ENCODE measurements at regions not wholly inside any gene's neighbourhood (a gene's known extent, or its start where the extent isn't known, plus 50 kb on each side); places are given as distances from the start of the nearest gene placed in this dataset.

GRCh38 chr2:152250421-152251100 is 75.0 kb upstream of the STAM2 start:
- intact Hi-C loops (cut with DNase I) = no loop called here
- H3K27me3 ChIP-seq = no peaks in the 10 kb centered on the region
- no peaks in the 10 kb centered on the region for H3K36me3 ChIP-seq
- peak; percentile 31 for DNase-seq (ENCODE audit: extremely low spot score)
- no peak overlapping the region for H3K4me3 ChIP-seq
- H3K9me3 ChIP-seq = no peaks in the 10 kb centered on the region
- H3K4me1 ChIP-seq = peaks cover 0 to 8% (median 6%) of the 10 kb centered on the region in 4 donors
- WGBS = 84% methylated on average over 3 of the region's 3 CpGs
- no peak overlapping the region for H3K27ac ChIP-seq (replicated peaks in 1 of 4)
- no peak for TF ChIP-seq POLR2A (IDR thresholded peaks at IDR 0.05; ENCODE audit: low read depth)
- TF ChIP-seq POLR2AphosphoS5 (IDR thresholded peaks at IDR 0.05) = no peak

GRCh38 chr2:152251211-152251610 is 75.6 kb upstream of the STAM2 start:
- no peaks in the 10 kb centered on the region for H3K36me3 ChIP-seq
- H3K4me1 ChIP-seq = peaks cover 0 to 5% (median 4%) of the 10 kb centered on the region in 4 donors
- no peak overlapping the region for H3K4me3 ChIP-seq
- no peak overlapping the region for H3K27ac ChIP-seq (replicated peaks in 1 of 4)
- WGBS = 35% methylated on average over 3 of the region's 3 CpGs
- H3K9me3 ChIP-seq = no peaks in the 10 kb centered on the region
- TF ChIP-seq POLR2AphosphoS5 (IDR thresholded peaks at IDR 0.05) = no peak
- no peak for TF ChIP-seq CTCF (IDR thresholded peaks at IDR 0.05)
- TF ChIP-seq POLR2A (IDR thresholded peaks at IDR 0.05; ENCODE audit: low read depth) = no peak
- H3K27me3 ChIP-seq = no peaks in the 10 kb centered on the region
- intact Hi-C loops (cut with DNase I) = no loop called here
- DNase-seq (ENCODE audit: extremely low spot score) = no peak

DNA sequence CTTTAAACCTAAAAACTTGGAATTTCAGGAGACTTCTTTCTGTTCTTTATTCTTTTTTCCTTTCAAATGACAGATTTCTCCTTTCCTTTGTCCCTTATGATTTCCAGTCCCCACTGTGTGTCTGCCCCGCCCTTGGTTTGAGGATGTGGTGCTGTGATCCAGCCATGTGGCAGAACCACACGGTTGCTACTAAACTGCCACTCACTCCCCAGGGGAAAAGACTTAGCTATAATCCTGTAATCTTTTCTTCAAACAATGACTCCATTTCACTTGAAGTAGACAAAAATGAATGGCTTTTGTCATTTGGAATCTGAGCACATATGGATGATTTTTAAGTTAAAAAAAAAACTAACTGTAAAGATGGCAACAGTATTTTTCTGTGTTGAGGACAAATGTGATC is 76.2 kb upstream of the STAM2 start:
- intact Hi-C loops (cut with DNase I) = no loop called here

DNA sequence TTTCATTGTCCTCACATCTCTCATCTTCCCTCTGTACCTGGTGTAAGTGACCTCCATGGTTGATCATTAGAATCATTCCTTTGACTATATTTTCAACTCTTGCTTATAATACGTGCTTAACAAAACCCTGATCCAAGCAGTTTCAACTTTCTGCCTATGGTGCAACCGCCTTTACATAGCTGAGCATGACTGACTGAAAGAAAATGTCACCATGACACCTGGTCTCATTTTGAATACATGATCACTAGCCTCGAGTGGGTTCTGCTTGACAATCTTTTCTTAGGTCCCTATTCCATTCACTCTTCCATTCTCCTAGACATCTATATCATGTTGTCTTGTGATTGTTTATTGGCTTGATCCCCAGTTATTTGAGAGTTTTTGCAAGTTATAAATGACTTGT is 78.9 kb upstream of the STAM2 start:
- H3K27me3 ChIP-seq = no peaks in the 10 kb centered on the region
- H3K27ac ChIP-seq (replicated peaks in 1 of 4) = no peak overlapping the region
- no peak overlapping the region for H3K4me3 ChIP-seq
- H3K36me3 ChIP-seq = no peaks in the 10 kb centered on the region
- H3K9me3 ChIP-seq = no peaks in the 10 kb centered on the region
- 88% methylated on average over 3 of the region's 3 CpGs for WGBS
- intact Hi-C loops (cut with DNase I) = no loop called here
- peak; percentile 55 for DNase-seq (ENCODE audit: extremely low spot score)
- TF ChIP-seq POLR2A (IDR thresholded peaks at IDR 0.05; ENCODE audit: low read depth) (no peak), CTCF (IDR thresholded peaks at IDR 0.05) (no peak), EP300 (IDR thresholded peaks at IDR 0.05) (no peak), POLR2AphosphoS5 (IDR thresholded peaks at IDR 0.05) (no peak)
- H3K4me1 ChIP-seq = no peaks in the 10 kb centered on the region

More for the DNA sequence above, 76.2 kb upstream of the STAM2 start:
- TF ChIP-seq EP300 (IDR thresholded peaks at IDR 0.05) = no peak
- TF ChIP-seq POLR2A (IDR thresholded peaks at IDR 0.05; ENCODE audit: low read depth) = no peak
- TF ChIP-seq CTCF (IDR thresholded peaks at IDR 0.05) = no peak
- no peak for TF ChIP-seq POLR2AphosphoS5 (IDR thresholded peaks at IDR 0.05)
- Histone ChIP-seq H3K4me1 (no peaks in the 10 kb centered on the region), H3K4me3 (no peak overlapping the region), H3K27me3 (no peaks in the 10 kb centered on the region), H3K36me3 (no peaks in the 10 kb centered on the region), H3K27ac (replicated peaks in 1 of 4) (no peak overlapping the region), H3K9me3 (no peaks in the 10 kb centered on the region)
- 80% methylated on average over 2 of the region's 2 CpGs for WGBS
- DNase-seq (ENCODE audit: extremely low spot score) = no peak

DNA sequence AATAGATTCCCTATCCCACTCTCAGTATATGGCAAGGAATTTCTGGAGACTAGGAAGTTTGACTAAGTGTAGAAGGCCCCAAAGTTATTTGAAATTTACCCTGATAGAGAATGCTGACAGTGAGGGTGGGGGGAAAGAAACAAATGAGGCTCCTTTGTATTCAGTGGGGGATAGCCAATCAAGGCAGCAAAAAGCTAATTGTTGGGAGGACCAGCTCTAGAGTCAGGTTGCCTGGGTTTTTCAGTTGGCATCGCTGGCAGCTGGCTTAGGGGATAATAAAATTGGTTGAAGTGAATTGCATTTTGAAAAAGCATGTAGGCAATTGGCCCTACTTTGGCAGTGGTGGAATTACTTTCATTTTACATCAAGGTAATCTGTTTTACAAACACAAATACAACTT is 79.4 kb upstream of the STAM2 start:
- Histone ChIP-seq H3K27ac (replicated peaks in 1 of 4) (no peak overlapping the region), H3K4me3 (no peak overlapping the region), H3K9me3 (no peaks in the 10 kb centered on the region), H3K4me1 (no peaks in the 10 kb centered on the region), H3K27me3 (no peaks in the 10 kb centered on the region), H3K36me3 (no peaks in the 10 kb centered on the region)
- intact Hi-C loops (cut with DNase I) = no loop called here
- 91% methylated on average over 1 of the region's 1 CpG for WGBS
- TF ChIP-seq CTCF (IDR thresholded peaks at IDR 0.05) = no peak
- TF ChIP-seq POLR2AphosphoS5 (IDR thresholded peaks at IDR 0.05) = no peak
- no peak for TF ChIP-seq POLR2A (IDR thresholded peaks at IDR 0.05; ENCODE audit: low read depth)
- TF ChIP-seq EP300 (IDR thresholded peaks at IDR 0.05) = no peak
- DNase-seq (ENCODE audit: extremely low spot score) = no peak

Data from esophagus muscularis mucosa (tissue), 4 donors.